ENCODE measurements at regions not wholly inside any gene's neighbourhood (a gene's known extent, or its start where the extent isn't known, plus 50 kb on each side); places are given as distances from the start of the nearest gene placed in this dataset.

GRCh38 chr20:51158226-51158625 is 135.3 kb upstream of the KCNG1 start:
- no peak for DNase-seq (ENCODE audit: low spot score)

- DNase-seq (ENCODE audit: low spot score): no peak
These were observed 133.4 kb upstream of the KCNG1 start for GRCh38 chr20:51156041-51156982.

DNA sequence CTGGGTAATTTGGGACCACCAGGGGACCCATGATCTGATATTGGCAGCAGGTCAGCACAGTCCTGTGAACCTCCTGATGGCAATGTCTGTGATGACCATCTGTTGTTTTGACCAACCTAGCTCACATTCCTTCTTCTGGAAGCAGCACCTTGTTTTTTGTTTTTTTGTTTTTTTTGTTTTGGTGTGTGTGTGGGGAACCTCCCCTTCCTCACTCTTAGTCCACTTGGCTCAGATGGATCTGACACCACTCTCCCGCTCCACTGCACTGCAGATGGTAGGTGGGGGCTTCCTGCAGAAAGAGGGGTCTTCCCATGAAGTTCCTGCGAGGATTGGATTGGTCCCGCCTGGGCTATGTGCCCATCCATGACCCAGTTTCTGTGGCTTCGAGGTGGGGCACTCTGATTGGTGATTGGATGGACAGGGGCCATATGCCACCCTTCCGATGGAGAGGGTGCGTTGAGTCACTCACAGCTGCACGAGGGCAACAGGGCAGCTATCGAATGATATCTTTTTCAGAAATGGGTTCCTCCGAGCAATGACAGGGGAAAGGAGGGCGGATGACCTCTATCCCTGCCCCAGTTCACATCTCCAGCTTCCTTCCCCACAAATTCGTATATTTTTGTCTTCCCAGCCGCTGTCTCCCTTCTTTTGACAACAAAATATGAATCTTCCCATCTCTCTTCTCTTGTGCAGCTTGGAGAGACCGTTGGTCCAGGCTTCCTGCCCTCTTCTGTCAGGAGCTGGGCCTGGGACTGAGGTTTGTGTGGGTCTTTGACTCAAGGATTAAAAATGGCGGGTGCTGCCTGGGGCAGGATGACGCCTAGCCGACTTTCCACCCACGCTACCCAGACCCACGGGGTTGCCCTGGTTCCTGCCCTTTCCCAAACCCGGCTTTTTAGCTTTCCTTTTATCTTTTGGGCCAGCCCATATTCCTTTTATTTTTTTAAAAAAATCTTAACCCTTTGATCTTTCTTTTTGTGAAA is 132.1 kb upstream of the KCNG1 start:
- no peak for DNase-seq (ENCODE audit: low spot score)

DNA sequence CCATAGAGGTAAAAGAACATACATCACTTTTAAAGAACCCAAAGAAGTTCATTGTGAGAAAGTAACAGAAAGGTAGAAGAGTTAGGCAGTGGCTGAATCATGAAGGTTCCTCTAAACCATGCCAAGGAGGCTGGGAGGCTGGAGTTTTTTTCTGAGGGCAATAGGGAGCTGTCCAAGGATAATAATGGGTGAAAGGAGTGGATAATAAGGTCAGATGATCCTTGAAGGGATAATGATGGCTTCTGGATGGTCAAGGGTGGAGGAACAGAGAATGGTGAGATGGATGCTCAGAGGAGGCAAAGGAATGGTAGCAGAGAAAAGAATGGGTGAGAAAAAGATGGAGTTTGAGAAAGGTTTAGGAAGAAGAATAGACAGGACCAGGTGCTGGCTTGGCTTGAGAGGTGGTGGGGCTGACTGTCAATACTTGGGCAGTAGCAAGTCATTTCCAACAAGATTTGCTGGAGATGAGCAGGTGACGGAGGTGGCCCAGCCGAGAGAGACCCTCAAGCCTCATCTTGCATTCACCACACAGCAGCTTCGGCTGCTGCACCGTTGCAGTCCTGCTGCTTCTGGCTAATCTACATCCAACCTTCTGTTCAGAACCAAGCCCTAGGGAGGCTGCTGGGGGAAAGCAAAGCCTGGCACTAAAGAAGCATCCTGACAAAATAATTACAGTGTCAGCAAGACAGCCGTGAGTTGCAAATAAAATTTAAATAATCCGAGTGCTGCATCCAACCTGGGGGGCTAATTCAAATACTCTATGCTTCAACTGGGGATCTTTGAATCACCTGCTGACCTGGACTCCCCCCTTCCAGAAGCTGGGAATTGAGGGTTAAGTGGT is 131.2 kb upstream of the KCNG1 start:
- no peak for DNase-seq (ENCODE audit: low spot score)

- no peak for DNase-seq (ENCODE audit: low spot score)
These were observed 126.0 kb upstream of the KCNG1 start for GRCh38 chr20:51148941-51149340.

DNA sequence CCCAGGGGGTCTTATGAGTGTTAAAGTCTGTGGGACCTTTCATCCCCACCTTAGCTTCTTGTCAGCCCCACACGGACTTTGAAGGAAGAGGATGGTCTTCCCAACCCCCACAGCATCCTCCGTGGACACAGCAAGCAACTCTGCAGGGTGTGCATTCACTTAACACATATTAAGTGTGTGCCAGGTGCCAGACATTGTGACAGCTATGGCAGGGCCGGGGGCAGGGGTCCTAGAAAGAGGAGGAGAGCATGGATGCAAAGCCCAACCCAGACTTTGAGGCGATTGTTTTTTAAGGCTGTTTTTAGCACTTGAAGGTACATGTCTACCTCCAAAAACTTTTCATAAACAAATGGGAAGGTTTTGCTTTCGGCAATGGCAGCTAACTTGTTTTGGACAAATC is 121.6 kb upstream of the KCNG1 start:
- DNase-seq (ENCODE audit: low spot score): no peak

- DNase-seq (ENCODE audit: low spot score): no peak
These were observed 120.7 kb upstream of the KCNG1 start for GRCh38 chr20:51143652-51144051.

- no peak for DNase-seq (ENCODE audit: low spot score)
These were observed 119.5 kb upstream of the KCNG1 start for GRCh38 chr20:51142448-51142847.

DNA sequence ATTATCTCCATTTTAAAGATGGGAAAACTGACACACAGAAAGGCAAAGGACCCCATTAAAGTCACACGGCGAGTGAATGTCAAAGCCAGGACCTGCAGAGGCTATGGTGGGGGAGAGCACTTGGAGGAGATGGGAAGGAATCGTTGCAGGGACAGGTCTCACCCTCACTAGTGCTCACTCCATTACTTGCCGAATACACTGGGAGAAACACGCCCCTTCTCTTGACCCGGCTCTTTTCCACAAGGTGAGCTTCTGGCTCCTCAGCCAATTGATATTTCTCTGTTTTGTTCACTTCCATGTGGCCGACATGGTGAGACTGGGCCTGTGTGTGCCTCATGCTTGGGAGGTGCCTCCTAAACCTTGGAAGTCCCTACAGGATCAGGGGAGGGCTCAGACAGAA is 117.8 kb upstream of the KCNG1 start:
- DNase-seq (ENCODE audit: low spot score): no peak

DNA sequence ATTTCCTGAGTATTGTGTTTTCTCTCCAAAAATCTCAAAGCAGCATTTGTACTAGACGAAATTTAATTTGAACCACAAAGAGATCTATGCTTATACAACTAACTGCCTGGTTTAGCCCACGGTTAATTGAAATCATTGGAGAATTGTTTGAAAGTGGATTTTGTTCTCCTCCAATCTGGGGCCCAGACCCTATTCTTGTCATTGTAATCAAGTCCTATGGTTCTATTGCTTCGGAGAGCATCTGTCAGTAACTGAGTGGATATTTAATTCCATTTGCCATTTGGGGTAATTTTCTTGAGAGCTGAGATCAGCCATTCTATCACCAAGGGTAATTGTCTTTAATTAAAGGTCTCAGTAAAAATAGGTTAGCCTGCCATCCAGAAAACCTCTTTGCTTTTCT is 117.0 kb upstream of the KCNG1 start:
- no peak for DNase-seq (ENCODE audit: low spot score)

DNA sequence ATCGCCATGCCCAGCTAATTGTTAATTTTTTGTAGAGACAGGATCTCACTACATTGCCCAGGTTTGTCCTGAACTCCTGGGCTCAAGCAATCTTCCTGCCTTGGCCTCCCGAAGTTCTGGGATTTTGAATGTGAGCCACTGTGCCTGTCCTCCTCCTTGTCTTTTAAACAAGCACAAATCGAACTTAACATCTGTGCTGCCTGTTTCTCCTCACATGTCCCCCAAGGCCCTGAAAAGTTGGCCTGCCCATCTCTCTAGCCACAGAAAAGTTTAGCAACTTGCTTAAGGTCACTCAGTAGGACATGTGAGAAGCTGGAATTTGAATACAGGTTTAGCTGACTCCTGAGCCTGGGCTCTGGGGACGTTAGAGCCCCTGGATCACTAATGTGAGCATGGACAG is 115.7 kb upstream of the KCNG1 start:
- DNase-seq (ENCODE audit: low spot score): no peak

DNA sequence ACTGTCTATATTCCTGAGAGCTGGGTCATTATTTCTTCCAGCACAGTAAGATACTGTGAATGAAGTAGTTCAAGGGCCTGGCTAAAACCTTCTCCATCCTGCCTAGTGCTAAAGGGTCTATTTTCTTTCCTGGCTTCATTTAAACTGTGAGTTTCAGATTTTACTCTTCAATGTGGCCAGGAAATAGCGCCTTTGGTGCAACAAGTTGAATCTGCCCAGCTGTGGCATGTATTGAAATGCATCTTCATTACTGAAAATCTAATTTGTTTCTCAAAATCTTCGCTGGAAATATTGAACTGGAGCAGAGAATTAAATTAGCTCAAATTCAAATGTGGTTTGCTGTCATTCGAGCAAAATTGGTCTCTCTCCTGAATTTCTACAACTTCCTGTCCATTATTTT is 114.6 kb upstream of the KCNG1 start:
- DNase-seq (ENCODE audit: low spot score): no peak

GRCh38 chr20:51135926-51136715 is 113.2 kb upstream of the KCNG1 start:
- DNase-seq (ENCODE audit: low spot score): no peak

GRCh38 chr20:51134405-51134804 is 111.5 kb upstream of the KCNG1 start:
- DNase-seq (ENCODE audit: low spot score): no peak

GRCh38 chr20:51132279-51132678 is 109.4 kb upstream of the KCNG1 start:
- DNase-seq (ENCODE audit: low spot score): no peak

DNA sequence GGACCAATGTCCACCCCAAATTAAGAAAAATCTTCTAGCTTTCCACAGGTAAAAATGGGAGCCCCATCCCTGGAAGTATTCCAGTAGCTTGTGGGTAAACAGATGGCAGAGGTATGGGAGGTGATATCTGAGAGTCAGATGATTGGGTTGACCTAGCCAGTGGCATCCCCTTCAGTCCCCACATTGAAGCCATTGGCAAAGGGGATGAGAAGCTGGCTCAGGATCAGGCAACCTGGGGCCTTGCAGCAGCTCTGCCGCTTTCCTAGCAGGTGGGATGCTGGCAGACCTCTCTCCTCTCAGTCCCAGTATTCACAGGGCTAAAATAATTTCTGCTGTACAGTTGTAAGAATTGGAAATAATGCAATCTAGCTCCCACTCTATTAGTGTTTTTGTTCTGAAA is 108.9 kb upstream of the KCNG1 start:
- DNase-seq (ENCODE audit: low spot score): no peak

DNA sequence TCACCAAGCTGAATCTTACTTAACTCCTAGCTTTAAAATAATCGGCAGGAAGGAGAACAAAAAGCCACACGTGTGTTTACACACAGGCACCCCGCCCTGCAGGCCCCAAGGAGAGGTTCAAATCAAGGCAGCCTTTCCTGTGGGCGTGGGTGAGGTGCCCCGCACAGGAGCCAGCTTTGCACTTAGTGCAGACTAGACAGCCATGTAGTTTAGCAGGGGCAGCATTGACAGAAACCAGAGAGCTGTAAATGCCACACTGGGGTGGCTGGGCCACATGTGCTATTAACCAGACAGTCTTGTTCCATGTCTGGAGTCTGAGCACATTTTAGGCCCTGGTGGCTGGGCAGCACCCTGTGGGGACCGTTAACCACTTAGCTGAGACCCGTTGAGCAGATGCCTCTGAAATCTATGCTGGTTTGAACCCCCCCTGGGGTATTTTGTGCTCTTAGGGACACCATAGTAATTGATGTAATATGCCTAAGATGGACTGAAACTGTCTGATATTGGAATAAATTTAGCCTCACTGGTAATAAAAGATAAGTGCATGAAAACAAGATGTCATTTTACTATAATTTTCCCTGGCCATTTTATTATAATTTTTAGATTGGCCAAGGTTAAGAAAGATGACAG is 106.4 kb upstream of the KCNG1 start:
- no peak for DNase-seq (ENCODE audit: low spot score)

- no peak for DNase-seq (ENCODE audit: low spot score)
These were observed 105.3 kb upstream of the KCNG1 start for GRCh38 chr20:51128198-51128597.

GRCh38 chr20:51127713-51128112 is 104.8 kb upstream of the KCNG1 start:
- no peak for DNase-seq (ENCODE audit: low spot score)

DNA sequence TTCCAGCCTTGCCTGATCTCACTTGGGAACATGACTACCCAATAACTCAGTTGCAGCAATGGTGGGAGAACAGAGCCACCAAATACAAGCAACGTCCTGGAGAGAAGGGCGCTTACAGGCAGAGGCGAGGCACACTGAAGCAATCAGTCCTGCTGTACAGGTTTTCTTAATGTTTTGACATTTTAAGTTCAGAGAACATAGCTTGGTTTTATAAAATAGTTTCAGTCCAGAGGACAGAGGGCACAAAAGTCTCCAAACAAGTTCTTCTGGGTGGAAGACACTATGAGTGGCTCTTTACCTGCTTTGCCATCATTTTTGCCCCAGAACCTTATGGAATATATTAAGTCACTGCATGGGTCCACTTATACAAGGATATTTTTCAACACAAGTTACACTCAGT is 103.4 kb upstream of the KCNG1 start:
- DNase-seq (ENCODE audit: low spot score): no peak

DNA sequence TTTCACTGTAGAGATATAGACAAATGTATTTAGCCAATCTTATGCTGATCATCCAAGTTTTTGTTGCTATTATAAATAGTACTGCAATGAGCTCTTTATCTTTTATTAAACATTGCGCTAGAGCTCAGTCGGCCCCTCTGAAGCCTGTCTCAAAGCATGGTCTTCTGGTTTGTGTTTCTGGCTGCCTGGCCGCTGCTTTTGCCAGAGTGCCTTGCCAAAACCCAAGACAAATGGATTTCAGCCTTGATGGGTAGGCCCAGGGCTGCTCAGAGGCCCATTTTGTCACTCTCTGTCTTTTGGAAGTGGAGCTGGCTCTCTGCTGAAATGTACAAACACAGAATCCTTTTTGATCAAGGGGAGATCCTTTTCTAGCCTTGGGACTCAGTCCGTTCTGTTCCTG is 102.9 kb upstream of the KCNG1 start:
- DNase-seq (ENCODE audit: low spot score): no peak
